Gastrocnemius medialis (tissue), 4 donors: ENCODE measurements at regions not wholly inside any gene's neighbourhood (a gene's known extent, or its start where the extent isn't known, plus 50 kb on each side); places are given as distances from the start of the nearest gene placed in this dataset.

Source experiments
- POLR2A ChIP-seq, 2 donors: fragments of 450-650 bp; IDR thresholded peaks; one replicate each; pipeline ENCODE4 v1.6.1; 2017; ENCODE audit warnings: antibody characterized with exemption in 2 of 2, mild to moderate bottlenecking in 2 of 2, moderate library complexity in 2 of 2
- TF ChIP-seq, protein P1 (sequence below), 5 experiments: fragments of 450-650 bp in 3 of 5; fragments of 200-600 bp in 2 of 5; sonication (generic) in 2 of 5; IDR thresholded peaks in 4 of 5; conservative IDR thresholded peaks in 1 of 5; 1 replicate in 4 of 5; 2 replicates in 1 of 5; pipeline ENCODE4 v1.5.1; 2016 to 2019; ENCODE audit warnings: antibody characterized with exemption in 5 of 5, mild to moderate bottlenecking in 3 of 5, moderate library complexity in 3 of 5

DNA sequence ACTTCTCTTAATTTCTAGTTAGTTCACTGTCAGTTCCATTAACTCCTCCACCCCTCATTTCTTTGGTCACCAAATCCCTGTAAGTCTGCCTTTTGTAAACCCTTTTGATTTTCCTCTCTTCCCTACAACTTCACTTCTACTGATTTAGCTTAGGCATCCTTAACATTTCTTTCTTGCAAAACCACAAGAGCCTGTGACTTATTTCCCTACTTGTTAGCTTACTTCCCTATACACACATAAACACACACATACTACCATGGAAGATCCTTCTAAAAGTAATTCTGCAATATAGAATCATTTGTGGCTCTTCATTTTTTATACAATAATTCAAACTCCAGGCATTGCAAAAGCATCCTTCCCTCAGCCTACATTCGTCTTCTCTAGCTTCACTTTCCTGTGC, 494.3 kb upstream of the USP15 start:
- TF ChIP-seq, protein P1, sequence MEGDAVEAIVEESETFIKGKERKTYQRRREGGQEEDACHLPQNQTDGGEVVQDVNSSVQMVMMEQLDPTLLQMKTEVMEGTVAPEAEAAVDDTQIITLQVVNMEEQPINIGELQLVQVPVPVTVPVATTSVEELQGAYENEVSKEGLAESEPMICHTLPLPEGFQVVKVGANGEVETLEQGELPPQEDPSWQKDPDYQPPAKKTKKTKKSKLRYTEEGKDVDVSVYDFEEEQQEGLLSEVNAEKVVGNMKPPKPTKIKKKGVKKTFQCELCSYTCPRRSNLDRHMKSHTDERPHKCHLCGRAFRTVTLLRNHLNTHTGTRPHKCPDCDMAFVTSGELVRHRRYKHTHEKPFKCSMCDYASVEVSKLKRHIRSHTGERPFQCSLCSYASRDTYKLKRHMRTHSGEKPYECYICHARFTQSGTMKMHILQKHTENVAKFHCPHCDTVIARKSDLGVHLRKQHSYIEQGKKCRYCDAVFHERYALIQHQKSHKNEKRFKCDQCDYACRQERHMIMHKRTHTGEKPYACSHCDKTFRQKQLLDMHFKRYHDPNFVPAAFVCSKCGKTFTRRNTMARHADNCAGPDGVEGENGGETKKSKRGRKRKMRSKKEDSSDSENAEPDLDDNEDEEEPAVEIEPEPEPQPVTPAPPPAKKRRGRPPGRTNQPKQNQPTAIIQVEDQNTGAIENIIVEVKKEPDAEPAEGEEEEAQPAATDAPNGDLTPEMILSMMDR (IDR thresholded peaks at IDR 0.05 in 4 of 5, conservative IDR thresholded peaks at IDR 0.05 in 1 of 5): no peak
- no peak for TF ChIP-seq POLR2A (IDR thresholded peaks at IDR 0.05)
